ENCODE measurements at regions not wholly inside any gene's neighbourhood (a gene's known extent, or its start where the extent isn't known, plus 50 kb on each side); places are given as distances from the start of the nearest gene placed in this dataset.
"Not testable (repeated sequence)": the region's sequence is repeated elsewhere in the genome, so short reads cannot be mapped to it uniquely, and the experiment has no call there.

- Histone ChIP-seq H3K4me3 (ENCODE audit: low read depth, low read length) (no peak overlapping the region), H3K4me1 (no peaks in the 10 kb centered on the region), H3K9me3 (no peaks in the 10 kb centered on the region), H3K27me3 (no peaks in the 10 kb centered on the region), H3K36me3 (no peaks in the 10 kb centered on the region)
- DNase-seq, result peak; percentile 14
- TF ChIP-seq, protein P1, sequence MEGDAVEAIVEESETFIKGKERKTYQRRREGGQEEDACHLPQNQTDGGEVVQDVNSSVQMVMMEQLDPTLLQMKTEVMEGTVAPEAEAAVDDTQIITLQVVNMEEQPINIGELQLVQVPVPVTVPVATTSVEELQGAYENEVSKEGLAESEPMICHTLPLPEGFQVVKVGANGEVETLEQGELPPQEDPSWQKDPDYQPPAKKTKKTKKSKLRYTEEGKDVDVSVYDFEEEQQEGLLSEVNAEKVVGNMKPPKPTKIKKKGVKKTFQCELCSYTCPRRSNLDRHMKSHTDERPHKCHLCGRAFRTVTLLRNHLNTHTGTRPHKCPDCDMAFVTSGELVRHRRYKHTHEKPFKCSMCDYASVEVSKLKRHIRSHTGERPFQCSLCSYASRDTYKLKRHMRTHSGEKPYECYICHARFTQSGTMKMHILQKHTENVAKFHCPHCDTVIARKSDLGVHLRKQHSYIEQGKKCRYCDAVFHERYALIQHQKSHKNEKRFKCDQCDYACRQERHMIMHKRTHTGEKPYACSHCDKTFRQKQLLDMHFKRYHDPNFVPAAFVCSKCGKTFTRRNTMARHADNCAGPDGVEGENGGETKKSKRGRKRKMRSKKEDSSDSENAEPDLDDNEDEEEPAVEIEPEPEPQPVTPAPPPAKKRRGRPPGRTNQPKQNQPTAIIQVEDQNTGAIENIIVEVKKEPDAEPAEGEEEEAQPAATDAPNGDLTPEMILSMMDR (IDR thresholded peaks at IDR 0.05; ENCODE audit: low read depth, low read length), result peak; percentile 38
Measured at GRCh38 chr1:25117233-25117823, 115.0 kb downstream of the SYF2 start.

DNA sequence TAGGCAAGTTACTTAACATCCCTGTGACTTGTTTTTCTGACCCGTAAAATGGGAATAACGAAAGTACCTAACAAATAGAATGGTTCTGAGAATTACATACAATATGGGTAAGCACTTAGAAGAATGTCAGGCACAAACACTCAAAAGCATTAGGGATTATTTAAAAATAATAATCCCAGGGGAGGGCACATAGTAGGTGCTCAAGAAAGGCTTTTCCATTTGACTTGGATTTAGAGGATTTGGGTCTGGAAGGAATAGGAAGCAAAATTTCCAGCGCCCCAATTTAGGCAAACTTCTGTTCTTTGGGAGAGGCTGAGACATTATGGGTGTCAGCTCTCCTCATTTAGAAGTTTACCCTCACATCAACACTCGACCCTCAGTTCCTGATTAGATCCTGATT, 115.5 kb downstream of the SYF2 start:
- Histone ChIP-seq H3K4me3 (ENCODE audit: low read depth, low read length) (no peak overlapping the region), H3K4me1 (no peaks in the 10 kb centered on the region), H3K27me3 (no peaks in the 10 kb centered on the region), H3K9me3 (no peaks in the 10 kb centered on the region), H3K36me3 (no peaks in the 10 kb centered on the region)
- TF ChIP-seq, protein P1 (IDR thresholded peaks at IDR 0.05; ENCODE audit: low read depth, low read length), result no peak
- no peak for DNase-seq

- not testable (repeated sequence) for H3K9me3 ChIP-seq; DNase-seq; H3K27me3 ChIP-seq; H3K4me3 ChIP-seq (ENCODE audit: low read depth, low read length); H3K4me1 ChIP-seq; H3K36me3 ChIP-seq
Measured at GRCh38 chr1:25116117-25116516, 116.2 kb downstream of the SYF2 start.

- H3K4me1 ChIP-seq, result no peaks in the 10 kb centered on the region
Measured at GRCh38 chr1:25113731-25114130, 118.6 kb downstream of the SYF2 start.

GRCh38 chr1:25113086-25113485, 119.2 kb downstream of the SYF2 start:
- Histone ChIP-seq H3K27me3 (no peaks in the 10 kb centered on the region), H3K9me3 (no peaks in the 10 kb centered on the region), H3K4me3 (ENCODE audit: low read depth, low read length) (no peak overlapping the region), H3K4me1 (no peaks in the 10 kb centered on the region), H3K36me3 (no peaks in the 10 kb centered on the region)
- no peak for DNase-seq
- TF ChIP-seq, protein P1 (IDR thresholded peaks at IDR 0.05; ENCODE audit: low read depth, low read length), result no peak

More at GRCh38 chr1:25113731-25114130, 118.6 kb downstream of the SYF2 start:
- TF ChIP-seq, protein P1 (IDR thresholded peaks at IDR 0.05; ENCODE audit: low read depth, low read length), result no peak
- no peaks in the 10 kb centered on the region for H3K36me3 ChIP-seq
- no peak overlapping the region for H3K4me3 ChIP-seq (ENCODE audit: low read depth, low read length)
- no peak for DNase-seq
- no peaks in the 10 kb centered on the region for H3K9me3 ChIP-seq
- no peaks in the 10 kb centered on the region for H3K27me3 ChIP-seq

DNA sequence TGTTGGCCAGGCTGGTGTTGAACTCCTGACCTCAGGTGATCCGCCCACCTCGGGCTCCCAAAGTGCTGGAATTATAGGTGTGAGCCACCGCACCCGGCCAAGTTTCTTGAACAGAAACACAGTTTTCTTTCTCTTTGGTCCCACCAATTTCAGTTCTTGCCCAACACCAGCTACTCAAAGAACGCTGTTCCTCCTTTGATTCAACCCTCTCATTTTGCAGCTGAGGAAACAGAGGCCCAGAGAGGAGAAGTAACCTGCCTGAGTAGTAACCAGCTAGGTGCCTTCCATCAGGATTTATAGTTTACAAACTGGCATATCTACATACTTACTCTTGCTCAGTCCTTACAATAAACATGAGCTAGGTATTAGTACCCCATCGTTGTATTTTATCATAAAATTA, 119.9 kb downstream of the SYF2 start:
- TF ChIP-seq, protein P1 (IDR thresholded peaks at IDR 0.05; ENCODE audit: low read depth, low read length), result no peak
- no peak for DNase-seq

DNA sequence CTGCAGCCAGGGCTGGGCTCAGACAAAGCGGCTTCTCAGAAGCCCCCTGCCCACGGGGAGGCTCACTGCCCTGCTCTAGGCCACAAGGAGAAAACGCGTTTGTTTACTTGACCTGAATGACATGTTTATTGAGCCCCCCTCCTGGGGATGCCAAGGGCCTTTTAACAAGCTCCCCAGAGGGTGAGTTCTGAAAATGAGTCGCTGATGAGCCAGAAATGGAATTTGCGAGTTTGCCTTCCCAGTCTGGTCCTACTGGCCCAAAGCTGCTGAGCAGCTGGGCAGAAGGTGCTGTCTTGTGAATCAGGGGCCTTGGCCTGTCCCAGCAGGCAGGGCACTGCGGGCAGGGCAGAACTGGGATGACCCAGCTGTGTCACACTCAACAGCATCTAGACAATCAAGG, 120.6 kb downstream of the SYF2 start:
- no peak for DNase-seq

More for the DNA sequence above, 119.9 kb downstream of the SYF2 start:
- H3K36me3 ChIP-seq, result no peaks in the 10 kb centered on the region
- no peak overlapping the region for H3K4me3 ChIP-seq (ENCODE audit: low read depth, low read length)
- H3K4me1 ChIP-seq, result no peaks in the 10 kb centered on the region
- H3K9me3 ChIP-seq, result no peaks in the 10 kb centered on the region
- H3K27me3 ChIP-seq, result no peaks in the 10 kb centered on the region

More for the DNA sequence above, 120.6 kb downstream of the SYF2 start:
- TF ChIP-seq, protein P1 (IDR thresholded peaks at IDR 0.05; ENCODE audit: low read depth, low read length), result no peak
- Histone ChIP-seq H3K27me3 (no peaks in the 10 kb centered on the region), H3K36me3 (no peaks in the 10 kb centered on the region), H3K9me3 (no peaks in the 10 kb centered on the region), H3K4me1 (no peaks in the 10 kb centered on the region), H3K4me3 (ENCODE audit: low read depth, low read length) (no peak overlapping the region)

Measured in BE2C (cell line).